Colonic mucosa (tissue), 4 donors: ENCODE measurements at regions not wholly inside any gene's neighbourhood (a gene's known extent, or its start where the extent isn't known, plus 50 kb on each side); places are given as distances from the start of the nearest gene placed in this dataset.

Experiments used
- DNase-seq: peaks from one replicate; pipeline ENCODE4 v3.0.0-alpha.2; 2020
- H3K27ac ChIP-seq: fragments of 200-600 bp; one replicate; pipeline ENCODE4 v1.8.0; 2021
- H3K27me3 ChIP-seq: fragments of 200-600 bp; one replicate; pipeline ENCODE4 v1.8.0; 2021
- H3K36me3 ChIP-seq: fragments of 200-600 bp; one replicate; pipeline ENCODE4 v1.8.0; 2021
- H3K4me1 ChIP-seq: fragments of 200-600 bp; one replicate; pipeline ENCODE4 v1.8.0; 2021; ENCODE audit warnings: mild to moderate bottlenecking
- H3K4me3 ChIP-seq: fragments of 200-600 bp; one replicate; pipeline ENCODE4 v1.8.0; 2021
- H3K9ac ChIP-seq, 2 donors: one replicate each; pipeline ENCODE4 v1.7.0; 2013; ENCODE audit warnings: control low read depth in 2 of 2, low read depth in 2 of 2, low read length in 2 of 2
- H3K9me3 ChIP-seq: fragments of 200-600 bp; one replicate; pipeline ENCODE4 v1.8.0; 2021
- intact Hi-C: fragments of 100-400 bp; cut with DNase I; formaldehyde crosslinking; loops from one replicate; pipeline ENCODE4 v1.14.1; 2022
- TF ChIP-seq, protein P1 (sequence below): fragments of 200-600 bp; IDR thresholded peaks from one replicate; pipeline ENCODE4 v1.8.0; 2022; ENCODE audit warnings: antibody characterized with exemption, mild to moderate bottlenecking
- donor health status: healthy.
- donor health status: DM: no; HTN: no; CAD: no.
- donor health status: DM: no; HTN: no; CAD: no.

DNA sequence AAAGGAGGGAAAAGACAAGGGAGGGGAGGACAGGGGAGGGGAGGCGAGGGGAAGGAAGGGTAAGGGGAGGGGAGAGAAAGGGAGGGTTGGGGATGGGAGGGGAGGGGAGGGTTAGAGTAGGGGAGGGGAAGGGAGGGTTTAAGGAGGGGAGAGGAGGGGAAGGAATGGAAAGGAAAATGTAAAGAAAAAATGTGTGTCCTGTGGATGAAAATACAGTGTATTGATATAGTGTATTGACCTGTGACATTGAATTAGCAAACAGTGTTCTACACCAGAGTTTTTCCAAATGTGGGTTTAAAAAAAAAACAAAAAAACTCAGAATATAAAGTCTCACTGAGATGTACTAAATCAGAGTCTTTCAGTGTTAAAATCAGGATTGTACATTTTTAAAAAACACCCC, 1279.8 kb upstream of the ADGRL2 start:
- Histone ChIP-seq H3K27me3 (no peaks in the 10 kb centered on the region), H3K9ac (no peak overlapping the region), H3K9me3 (no peaks in the 10 kb centered on the region), H3K4me1 (no peaks in the 10 kb centered on the region), H3K36me3 (no peaks in the 10 kb centered on the region), H3K27ac (no peak overlapping the region), H3K4me3 (no peak overlapping the region)
- DNase-seq: no peak
- TF ChIP-seq, protein P1, sequence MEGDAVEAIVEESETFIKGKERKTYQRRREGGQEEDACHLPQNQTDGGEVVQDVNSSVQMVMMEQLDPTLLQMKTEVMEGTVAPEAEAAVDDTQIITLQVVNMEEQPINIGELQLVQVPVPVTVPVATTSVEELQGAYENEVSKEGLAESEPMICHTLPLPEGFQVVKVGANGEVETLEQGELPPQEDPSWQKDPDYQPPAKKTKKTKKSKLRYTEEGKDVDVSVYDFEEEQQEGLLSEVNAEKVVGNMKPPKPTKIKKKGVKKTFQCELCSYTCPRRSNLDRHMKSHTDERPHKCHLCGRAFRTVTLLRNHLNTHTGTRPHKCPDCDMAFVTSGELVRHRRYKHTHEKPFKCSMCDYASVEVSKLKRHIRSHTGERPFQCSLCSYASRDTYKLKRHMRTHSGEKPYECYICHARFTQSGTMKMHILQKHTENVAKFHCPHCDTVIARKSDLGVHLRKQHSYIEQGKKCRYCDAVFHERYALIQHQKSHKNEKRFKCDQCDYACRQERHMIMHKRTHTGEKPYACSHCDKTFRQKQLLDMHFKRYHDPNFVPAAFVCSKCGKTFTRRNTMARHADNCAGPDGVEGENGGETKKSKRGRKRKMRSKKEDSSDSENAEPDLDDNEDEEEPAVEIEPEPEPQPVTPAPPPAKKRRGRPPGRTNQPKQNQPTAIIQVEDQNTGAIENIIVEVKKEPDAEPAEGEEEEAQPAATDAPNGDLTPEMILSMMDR: no peak
- intact Hi-C loops: no loop called here

DNA sequence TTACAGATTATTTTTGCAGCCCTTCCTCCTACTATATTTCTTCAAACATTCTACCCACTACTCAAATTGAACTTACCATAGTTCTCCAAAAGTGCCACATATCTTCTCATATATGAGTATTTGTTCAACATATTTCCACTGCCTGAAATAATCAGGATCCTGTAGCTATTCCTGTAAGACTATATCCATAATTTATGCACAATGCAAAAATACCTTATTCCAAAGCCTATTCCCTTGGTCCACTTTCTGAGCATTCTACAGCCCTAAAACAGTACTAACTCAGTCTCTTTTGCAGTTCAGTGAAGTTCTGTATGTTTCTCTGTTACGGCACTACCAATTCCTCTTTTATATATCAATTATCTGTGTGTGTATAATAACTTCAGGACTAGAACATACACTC, 1283.7 kb upstream of the ADGRL2 start:
- H3K27me3 ChIP-seq: no peaks in the 10 kb centered on the region
- no peak overlapping the region for H3K4me3 ChIP-seq
- H3K9ac ChIP-seq: no peak overlapping the region
- H3K9me3 ChIP-seq: no peaks in the 10 kb centered on the region
- intact Hi-C loops: no loop called here
- no peak for DNase-seq
- H3K36me3 ChIP-seq: no peaks in the 10 kb centered on the region
- TF ChIP-seq, protein P1: no peak
- H3K27ac ChIP-seq: no peak overlapping the region
- H3K4me1 ChIP-seq: no peaks in the 10 kb centered on the region

DNA sequence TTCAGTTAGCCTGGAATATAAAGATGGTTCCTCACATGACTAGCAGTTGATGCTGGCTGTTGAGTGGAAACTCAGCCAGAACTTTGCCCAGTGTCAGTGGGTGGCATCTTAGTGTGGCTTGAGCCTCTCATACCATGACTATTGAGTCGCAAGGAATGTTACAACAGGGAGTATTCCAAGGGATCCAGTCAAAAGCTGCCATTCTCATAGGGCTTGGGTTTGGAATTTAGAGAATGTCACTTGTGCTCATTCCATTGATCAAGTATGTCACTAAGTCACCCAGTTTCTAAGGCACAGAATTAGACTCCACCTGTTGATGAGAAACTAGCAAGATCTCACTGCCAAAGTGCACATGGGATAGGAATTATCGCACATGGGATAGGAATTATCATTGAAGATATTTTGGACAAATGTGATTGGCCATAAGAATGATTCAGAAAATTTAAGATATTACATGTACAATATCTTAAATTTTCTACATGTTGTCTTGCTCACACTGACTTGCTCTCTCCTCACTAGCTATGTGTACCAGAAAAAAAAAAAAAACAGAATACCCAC, 1290.7 kb upstream of the ADGRL2 start:
- Histone ChIP-seq H3K27ac (no peak overlapping the region), H3K4me3 (no peak overlapping the region), H3K4me1 (no peaks in the 10 kb centered on the region), H3K27me3 (no peaks in the 10 kb centered on the region), H3K9me3 (no peaks in the 10 kb centered on the region), H3K9ac (no peak overlapping the region), H3K36me3 (no peaks in the 10 kb centered on the region)
- intact Hi-C loops: no loop called here
- TF ChIP-seq, protein P1: no peak
- no peak for DNase-seq

DNA sequence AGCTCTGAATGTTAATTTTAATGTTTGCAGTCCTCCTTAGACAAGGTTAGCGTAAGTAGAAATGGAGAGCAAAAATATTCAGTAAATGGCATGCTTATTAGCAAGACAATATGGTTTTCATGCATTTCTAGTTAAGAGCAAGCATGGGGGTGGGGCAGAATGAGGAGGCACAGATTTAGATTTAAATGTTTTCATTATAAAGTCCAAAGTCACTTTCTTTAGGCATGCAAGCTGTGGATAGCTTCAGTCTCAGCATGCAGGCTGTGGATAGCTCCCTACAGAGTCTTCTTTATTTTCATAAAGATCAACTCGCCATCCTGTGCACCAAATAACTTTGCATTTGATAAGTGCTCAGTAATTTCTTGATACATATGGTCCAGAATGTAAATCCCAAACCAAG, 1294.5 kb upstream of the ADGRL2 start:
- intact Hi-C loops: no loop called here
- no peaks in the 10 kb centered on the region for H3K9me3 ChIP-seq
- H3K4me1 ChIP-seq: no peaks in the 10 kb centered on the region
- no peak overlapping the region for H3K27ac ChIP-seq
- no peak overlapping the region for H3K9ac ChIP-seq
- no peak overlapping the region for H3K4me3 ChIP-seq
- H3K36me3 ChIP-seq: no peaks in the 10 kb centered on the region
- H3K27me3 ChIP-seq: no peaks in the 10 kb centered on the region
- DNase-seq: no peak
- TF ChIP-seq, protein P1: no peak

DNA sequence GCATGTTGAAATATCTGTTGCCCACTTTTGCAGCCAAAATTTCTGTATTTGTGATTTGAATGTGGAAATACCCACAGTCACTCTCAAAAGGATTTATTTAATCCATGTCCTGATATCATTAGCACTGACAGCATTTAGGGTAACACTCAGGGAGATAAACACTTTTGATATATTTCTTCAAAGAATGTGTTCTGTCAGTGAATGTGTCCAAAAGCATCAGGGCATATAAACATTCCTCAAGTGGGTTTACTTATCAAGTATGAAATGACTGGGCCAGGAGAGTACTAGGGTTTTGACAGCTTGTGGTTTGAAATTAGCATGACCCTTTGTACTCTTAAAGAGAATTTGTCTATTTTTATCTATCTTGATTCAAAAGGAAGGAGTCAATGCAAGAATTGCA, 1302.1 kb upstream of the ADGRL2 start:
- no peak for DNase-seq
- no peaks in the 10 kb centered on the region for H3K27me3 ChIP-seq
- H3K9ac ChIP-seq: no peak overlapping the region
- no peaks in the 10 kb centered on the region for H3K4me1 ChIP-seq
- TF ChIP-seq, protein P1: no peak
- intact Hi-C loops: no loop called here
- H3K4me3 ChIP-seq: no peak overlapping the region
- no peaks in the 10 kb centered on the region for H3K9me3 ChIP-seq
- no peaks in the 10 kb centered on the region for H3K36me3 ChIP-seq
- no peak overlapping the region for H3K27ac ChIP-seq

DNA sequence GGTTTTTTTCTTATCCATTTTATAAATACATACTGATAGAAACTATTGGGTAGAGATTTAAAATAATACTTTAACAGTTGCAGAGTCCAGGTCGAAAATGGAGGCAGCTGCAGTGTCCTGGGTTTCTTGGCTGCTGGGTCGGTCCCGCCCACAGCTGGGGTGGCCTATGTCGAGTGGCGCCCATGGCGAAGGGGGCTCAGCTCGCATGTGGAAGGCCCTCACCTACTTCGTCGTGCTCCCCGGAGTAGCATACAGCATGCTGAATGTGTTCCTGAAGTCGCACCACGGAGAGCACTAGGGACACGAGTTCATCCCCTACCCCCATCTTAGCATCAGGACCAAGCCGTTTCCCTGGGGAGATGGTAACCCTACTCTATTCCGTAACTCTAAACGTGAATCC, 1304.9 kb upstream of the ADGRL2 start:
- Histone ChIP-seq H3K27me3 (no peaks in the 10 kb centered on the region), H3K27ac (no peak overlapping the region), H3K36me3 (no peaks in the 10 kb centered on the region), H3K9ac (no peak overlapping the region), H3K4me3 (no peak overlapping the region), H3K9me3 (no peaks in the 10 kb centered on the region), H3K4me1 (no peaks in the 10 kb centered on the region)
- no peak for DNase-seq
- intact Hi-C loops: no loop called here
- TF ChIP-seq, protein P1: no peak
